C1 segment of cervical spinal cord (tissue), 14 donors: ENCODE measurements at regions not wholly inside any gene's neighbourhood (a gene's known extent, or its start where the extent isn't known, plus 50 kb on each side); places are given as distances from the start of the nearest gene placed in this dataset.
"Not testable (repeated sequence)": the region's sequence is repeated elsewhere in the genome, so short reads cannot be mapped to it uniquely, and the experiment has no call there.

Source experiments
- DNase-seq, 14 donors: peaks; one replicate each; lab custom pipeline; 2025; lab: John Stamatoyannopoulos, UW

GRCh38 chr6:103396768-103397167 lies 1463.0 kb downstream of the HACE1 start:
- no peak for DNase-seq

- no peak for DNase-seq
Measured at GRCh38 chr6:103379272-103379671, 1480.4 kb downstream of the HACE1 start.

GRCh38 chr6:103367212-103367611 lies 1492.5 kb downstream of the HACE1 start:
- no peak for DNase-seq

- DNase-seq = no peak
Measured at GRCh38 chr6:103356531-103356930, 1503.2 kb downstream of the HACE1 start.

- no peak for DNase-seq
Measured at GRCh38 chr6:103344554-103345163, 1515.1 kb downstream of the HACE1 start.

GRCh38 chr6:103335412-103335811 lies 1524.3 kb downstream of the HACE1 start:
- DNase-seq = no peak

- DNase-seq = peak in 2 of 14 donors; percentile 1 to 66
Measured at GRCh38 chr6:103326760-103327757, 1532.7 kb downstream of the HACE1 start.

GRCh38 chr6:103313432-103313831 lies 1546.3 kb downstream of the HACE1 start:
- DNase-seq = no peak

- DNase-seq = not testable (repeated sequence)
Measured at GRCh38 chr6:103294376-103294775, 1565.3 kb downstream of the HACE1 start.

GRCh38 chr6:103284835-103285234 lies 1574.9 kb downstream of the HACE1 start:
- no peak for DNase-seq

GRCh38 chr6:103280417-103280816 lies 1579.3 kb downstream of the HACE1 start:
- DNase-seq = no peak

GRCh38 chr6:103277936-103278335 lies 1581.8 kb downstream of the HACE1 start:
- DNase-seq = no peak

- peak in 1 of 14 donors; percentile 17 for DNase-seq
Measured at GRCh38 chr6:103273048-103273447, 1586.7 kb downstream of the HACE1 start.

GRCh38 chr6:103269581-103269980 lies 1590.1 kb downstream of the HACE1 start:
- DNase-seq = no peak

GRCh38 chr6:103268335-103268734 lies 1591.4 kb downstream of the HACE1 start:
- DNase-seq = no peak

- no peak for DNase-seq
Measured at GRCh38 chr6:103264020-103264419, 1595.7 kb downstream of the HACE1 start.

- DNase-seq = no peak
Measured at GRCh38 chr6:103255132-103255531, 1604.6 kb downstream of the HACE1 start.

- DNase-seq = no peak
Measured at GRCh38 chr6:103236923-103237322, 1622.8 kb downstream of the HACE1 start.

- DNase-seq = no peak
Measured at GRCh38 chr6:103231181-103231580, 1628.5 kb downstream of the HACE1 start.

GRCh38 chr6:103215847-103216246 lies 1643.9 kb downstream of the HACE1 start:
- no peak for DNase-seq

- DNase-seq = no peak
Measured at GRCh38 chr6:103210686-103211085, 1649.0 kb downstream of the HACE1 start.

- no peak for DNase-seq
Measured at GRCh38 chr6:103198386-103198785, 1661.3 kb downstream of the HACE1 start.

GRCh38 chr6:103193413-103193812 lies 1666.3 kb downstream of the HACE1 start:
- no peak for DNase-seq
